Upper lobe of left lung (tissue), 4 donors: ENCODE measurements at regions not wholly inside any gene's neighbourhood (a gene's known extent, or its start where the extent isn't known, plus 50 kb on each side); places are given as distances from the start of the nearest gene placed in this dataset.

Experiments
- CTCF ChIP-seq, 6 experiments: fragments of 450-650 bp in 4 of 6; fragments of 200-600 bp in 2 of 6; sonication (generic) in 2 of 6; IDR thresholded peaks; one replicate each; pipeline ENCODE4 v1.5.1; 2016 to 2019; ENCODE audit warnings: antibody characterized with exemption in 6 of 6
- POLR2A ChIP-seq, 4 donors: fragments of 450-650 bp; IDR thresholded peaks; one replicate each; pipeline ENCODE4 v1.5.1; 2016 to 2017; ENCODE audit warnings: antibody characterized with exemption in 4 of 4, mild to moderate bottlenecking in 2 of 4

- TF ChIP-seq CTCF (IDR thresholded peaks at IDR 0.05) = no peak
- TF ChIP-seq POLR2A (IDR thresholded peaks at IDR 0.05) = no peak
These were observed 478.2 kb upstream of the DPH6 start for GRCh38 chr15:36024031-36024688.
